HG03045 (cell line): ENCODE measurements at regions not wholly inside any gene's neighbourhood (a gene's known extent, or its start where the extent isn't known, plus 50 kb on each side); places are given as distances from the start of the nearest gene placed in this dataset.
"Not testable (repeated sequence)": the region's sequence is repeated elsewhere in the genome, so short reads cannot be mapped to it uniquely, and the experiment has no call there.

Experiments
- ATAC-seq: cut with Tn5 transposase; IDR thresholded peaks from one replicate; pipeline ENCODE4 v1.9.1; 2021; ENCODE audit warnings: mild to moderate bottlenecking, moderate library complexity; ENCODE audit not compliant: unreplicated experiment

DNA sequence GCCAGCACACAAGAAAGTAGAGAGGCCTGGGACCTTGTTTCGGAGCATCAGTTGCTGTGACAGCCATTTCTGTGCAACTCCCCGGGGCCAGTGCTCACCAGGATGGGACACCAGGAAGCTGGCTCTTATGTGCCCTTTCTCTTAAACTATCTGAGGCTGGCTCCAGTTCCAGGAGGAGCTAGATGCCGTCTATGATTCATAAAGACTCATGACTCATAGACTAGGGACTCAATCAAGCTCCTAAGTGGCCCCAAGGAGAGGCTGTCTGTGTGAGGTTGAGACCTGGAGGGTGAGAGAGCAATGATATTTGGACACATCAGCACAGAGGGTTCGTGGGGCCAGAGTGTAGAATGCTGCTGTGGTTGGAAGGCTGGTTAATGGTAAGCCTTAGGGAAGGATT lies 580.1 kb downstream of the CCSER2 start:
- no peak for ATAC-seq

GRCh38 chr10:84921701-84922100 lies 593.3 kb downstream of the CCSER2 start:
- ATAC-seq: no peak

DNA sequence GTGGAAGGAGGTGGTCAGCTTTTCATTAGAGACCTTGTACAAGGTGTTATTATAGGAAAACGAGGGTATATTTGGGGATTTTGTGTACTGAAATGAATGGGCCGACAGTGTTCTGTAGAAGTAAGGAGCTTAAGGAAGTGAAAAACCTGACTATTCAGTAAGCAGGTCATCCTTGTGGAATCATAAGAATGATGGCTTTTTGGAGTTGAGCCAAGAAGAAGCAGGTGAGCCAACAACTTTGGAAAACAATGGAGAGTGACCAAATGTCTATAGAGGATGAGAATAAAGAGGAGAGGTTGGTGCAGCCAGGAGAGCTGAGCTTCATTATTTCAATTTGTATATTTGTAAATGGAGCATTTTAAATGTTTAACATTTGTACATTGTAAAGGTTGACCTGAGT lies 595.7 kb downstream of the CCSER2 start:
- ATAC-seq: no peak

- no peak for ATAC-seq
These were observed 597.1 kb downstream of the CCSER2 start for GRCh38 chr10:84925495-84925894.

- no peak for ATAC-seq
These were observed 605.0 kb downstream of the CCSER2 start for GRCh38 chr10:84933402-84933801.

- ATAC-seq: no peak
These were observed 607.4 kb downstream of the CCSER2 start for GRCh38 chr10:84935772-84936171.

- ATAC-seq: no peak
These were observed 609.9 kb downstream of the CCSER2 start for GRCh38 chr10:84938117-84938905.

DNA sequence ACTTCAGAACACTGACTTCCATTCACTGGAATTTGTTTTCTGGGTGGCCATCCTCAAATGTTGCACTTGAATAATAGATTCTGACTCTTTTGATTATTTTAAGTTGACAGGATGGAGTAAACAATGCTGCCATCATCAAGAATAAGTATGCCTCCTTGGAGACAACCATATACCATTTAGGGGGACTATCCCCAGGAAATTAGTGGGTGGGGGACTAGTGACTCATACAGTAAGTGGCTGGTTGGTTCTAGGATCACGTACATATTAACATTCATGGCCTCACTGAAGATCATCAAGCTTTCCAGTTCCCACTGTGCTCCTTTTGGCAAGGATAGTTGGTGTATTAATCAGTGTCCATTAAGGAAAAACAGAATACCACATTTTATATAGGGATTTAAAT lies 615.2 kb downstream of the CCSER2 start:
- ATAC-seq: no peak

- no peak for ATAC-seq
These were observed 615.8 kb downstream of the CCSER2 start for GRCh38 chr10:84944187-84944586.

DNA sequence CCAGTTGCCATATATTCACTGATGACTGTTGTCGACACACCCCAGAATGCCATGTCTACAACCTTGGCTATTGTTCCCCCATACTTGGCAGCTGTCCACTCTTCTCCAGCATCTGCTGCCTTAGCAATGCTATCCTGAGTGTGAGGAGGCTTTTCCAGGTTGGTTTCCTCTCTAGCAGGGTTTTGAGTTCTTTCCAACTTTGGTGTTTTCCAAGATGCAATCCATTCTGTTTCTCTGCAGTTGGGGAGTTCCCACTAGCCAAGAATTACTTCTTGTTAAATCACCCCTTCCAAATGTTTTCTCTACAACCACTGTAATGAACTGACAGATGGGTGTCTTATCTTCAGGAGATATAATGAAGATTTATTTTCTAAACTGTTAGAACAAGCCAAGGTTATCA lies 617.4 kb downstream of the CCSER2 start:
- ATAC-seq: no peak

GRCh38 chr10:84946904-84947303 lies 618.5 kb downstream of the CCSER2 start:
- no peak for ATAC-seq

DNA sequence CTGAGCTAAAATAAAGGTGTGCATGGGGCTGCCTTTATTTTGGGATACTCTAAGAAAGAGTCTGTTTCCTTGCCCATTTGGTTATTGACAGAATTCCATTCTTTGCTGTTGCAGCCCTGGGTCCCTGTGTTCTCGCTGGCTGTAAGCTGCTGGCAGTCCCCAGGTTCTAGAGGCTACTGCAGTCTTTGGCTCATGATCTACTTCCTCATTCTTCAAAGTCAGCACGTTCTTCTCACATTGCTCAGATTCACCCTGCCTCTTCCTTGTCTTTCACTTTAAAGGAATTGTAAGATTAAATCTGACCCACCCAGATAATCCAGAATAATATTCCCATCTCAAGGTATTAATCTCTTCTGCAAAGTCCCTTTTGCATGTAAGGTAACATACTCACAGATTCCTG lies 620.3 kb downstream of the CCSER2 start:
- no peak for ATAC-seq

DNA sequence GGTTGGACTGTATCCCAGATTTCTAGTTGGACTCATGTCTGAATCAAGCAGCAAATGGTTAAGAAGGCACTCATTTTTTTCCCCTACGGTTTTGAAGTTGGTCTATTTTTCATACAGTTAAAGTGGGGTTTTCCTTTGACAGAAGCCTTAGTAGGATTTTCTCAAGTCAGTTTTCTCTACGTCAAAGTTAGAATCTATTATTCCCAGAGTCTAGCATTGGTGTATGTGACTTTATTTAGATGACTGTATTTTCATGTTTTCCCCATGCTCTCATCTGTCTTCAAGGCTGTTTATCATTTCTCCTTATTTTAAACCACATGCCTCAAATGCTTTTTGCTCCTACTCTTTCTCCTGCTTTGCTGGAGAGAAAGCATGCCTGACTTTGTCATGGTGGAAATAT lies 623.2 kb downstream of the CCSER2 start:
- no peak for ATAC-seq

DNA sequence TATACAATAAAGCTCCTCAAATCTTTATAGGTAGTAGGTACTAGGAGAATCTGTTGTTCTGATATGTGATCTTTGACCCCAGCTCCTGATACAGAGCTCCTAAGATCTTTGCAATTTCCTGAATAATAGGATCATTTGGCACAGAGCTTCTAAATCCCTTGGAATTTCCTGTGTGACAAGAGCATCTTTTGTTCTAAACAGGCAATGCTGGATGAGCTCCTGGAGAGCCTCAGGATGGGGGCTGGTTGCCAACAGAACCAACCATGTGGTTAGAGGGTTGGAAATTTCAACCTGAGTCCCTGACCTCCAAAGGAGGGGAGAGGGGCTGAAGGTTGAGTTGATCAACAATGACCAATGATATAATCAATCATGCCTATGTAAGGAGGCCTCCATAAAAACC lies 629.0 kb downstream of the CCSER2 start:
- no peak for ATAC-seq

DNA sequence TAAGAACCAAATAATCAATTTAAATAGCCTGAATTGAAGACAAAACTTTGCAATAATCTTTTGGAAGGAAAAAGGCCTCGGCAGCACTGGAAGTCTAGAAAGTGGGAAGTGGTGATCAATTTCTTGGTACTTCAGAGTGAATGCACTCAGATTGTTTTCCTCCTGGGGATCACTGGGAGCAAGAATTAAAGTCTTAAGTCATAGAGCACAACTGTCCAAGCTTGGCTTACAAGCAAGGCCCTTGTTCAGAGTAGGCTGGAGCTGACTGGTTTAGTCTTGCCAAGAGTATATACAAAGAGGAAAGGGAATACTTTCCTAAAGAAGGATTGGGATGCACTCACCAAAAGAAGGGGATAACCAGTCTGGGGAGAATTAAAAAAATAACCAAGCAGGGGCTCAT lies 637.1 kb downstream of the CCSER2 start:
- no peak for ATAC-seq

DNA sequence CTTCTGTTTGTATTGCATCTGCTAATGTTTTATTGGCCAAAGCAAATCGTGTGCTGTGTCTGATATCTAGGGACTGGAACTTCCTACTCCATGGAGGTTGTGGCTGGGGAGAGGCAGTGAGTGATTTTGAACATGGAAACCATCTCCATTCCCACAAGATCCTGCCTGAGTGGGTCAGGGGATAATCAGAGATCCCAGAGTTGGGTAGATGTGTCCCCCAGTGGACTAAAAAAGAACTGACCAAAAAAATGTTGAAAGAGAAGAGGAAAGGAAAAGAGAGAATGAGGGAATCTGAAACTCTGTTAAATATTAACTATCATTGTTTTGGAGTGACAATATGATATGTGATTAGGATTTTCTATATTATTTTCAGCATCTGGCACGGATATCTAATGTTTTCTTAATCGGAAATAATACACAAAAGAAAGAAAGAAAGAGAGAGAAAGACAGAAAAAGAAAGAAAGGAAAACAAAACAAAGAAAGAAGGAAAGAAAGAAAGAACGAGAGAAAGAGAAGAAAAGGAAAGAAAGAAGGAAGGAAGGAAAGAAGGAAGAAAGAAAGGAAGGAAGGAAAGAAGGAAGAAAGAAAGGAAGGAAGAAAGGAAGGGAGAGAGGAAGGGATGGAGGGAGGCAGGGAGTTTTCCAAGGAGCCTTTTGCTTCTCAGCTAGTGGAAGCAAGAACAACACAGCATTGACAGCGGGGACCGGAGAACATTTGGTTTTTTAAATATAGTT lies 638.5 kb downstream of the CCSER2 start:
- no peak for ATAC-seq

GRCh38 chr10:84969297-84969696 lies 640.9 kb downstream of the CCSER2 start:
- not testable (repeated sequence) for ATAC-seq

- no peak for ATAC-seq
These were observed 658.6 kb downstream of the CCSER2 start for GRCh38 chr10:84987039-84987438.

DNA sequence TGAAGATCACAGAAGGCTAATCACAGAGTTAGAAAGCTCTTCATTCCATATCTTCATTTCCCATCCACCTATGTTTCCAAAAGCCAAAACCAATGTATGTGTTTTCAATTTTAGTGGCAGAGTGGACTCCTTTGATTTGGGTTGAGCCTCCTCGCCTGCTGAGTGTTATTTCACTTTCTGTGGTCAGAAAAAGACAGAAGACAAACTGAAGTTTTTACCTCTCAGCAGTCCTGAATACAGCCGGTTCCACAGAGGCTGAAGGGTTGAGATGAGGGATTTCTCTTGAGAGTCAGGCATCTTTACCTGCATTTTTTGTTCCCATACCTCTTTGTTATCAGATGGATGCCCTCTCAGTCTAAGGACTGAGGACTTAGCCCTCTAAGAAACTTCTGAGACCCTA lies 659.6 kb downstream of the CCSER2 start:
- no peak for ATAC-seq

GRCh38 chr10:84990713-84991112 lies 662.3 kb downstream of the CCSER2 start:
- ATAC-seq: no peak

DNA sequence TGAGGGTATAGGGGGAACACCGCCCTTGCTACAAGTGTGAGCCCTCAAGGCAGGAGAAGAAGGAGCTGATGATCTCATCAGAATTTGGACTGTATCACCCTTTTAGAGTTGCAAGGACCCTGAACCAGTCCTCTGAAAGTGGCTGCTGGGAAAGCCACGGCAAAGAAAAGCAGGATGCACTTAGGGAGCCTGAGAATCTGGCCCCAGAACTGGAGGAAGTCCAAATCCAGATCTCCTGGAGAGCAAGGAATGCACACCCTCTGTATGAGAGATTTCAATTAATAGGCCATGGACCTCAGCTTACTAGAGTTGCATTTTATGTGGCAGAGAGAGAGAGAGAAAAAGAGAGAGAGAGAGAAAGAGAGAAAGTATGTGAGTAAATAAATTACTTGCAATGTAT lies 662.9 kb downstream of the CCSER2 start:
- ATAC-seq: no peak

GRCh38 chr10:84993251-84994035 lies 665.1 kb downstream of the CCSER2 start:
- no peak for ATAC-seq
